GM21576 (cell line): ENCODE measurements at regions not wholly inside any gene's neighbourhood (a gene's known extent, or its start where the extent isn't known, plus 50 kb on each side); places are given as distances from the start of the nearest gene placed in this dataset.
"Not testable (repeated sequence)": the region's sequence is repeated elsewhere in the genome, so short reads cannot be mapped to it uniquely, and the experiment has no call there.

Source experiments
- ATAC-seq: cut with Tn5 transposase; IDR thresholded peaks from one replicate; pipeline ENCODE4 v1.9.1; 2021; ENCODE audit warnings: mild to moderate bottlenecking, moderate library complexity; ENCODE audit not compliant: unreplicated experiment

DNA sequence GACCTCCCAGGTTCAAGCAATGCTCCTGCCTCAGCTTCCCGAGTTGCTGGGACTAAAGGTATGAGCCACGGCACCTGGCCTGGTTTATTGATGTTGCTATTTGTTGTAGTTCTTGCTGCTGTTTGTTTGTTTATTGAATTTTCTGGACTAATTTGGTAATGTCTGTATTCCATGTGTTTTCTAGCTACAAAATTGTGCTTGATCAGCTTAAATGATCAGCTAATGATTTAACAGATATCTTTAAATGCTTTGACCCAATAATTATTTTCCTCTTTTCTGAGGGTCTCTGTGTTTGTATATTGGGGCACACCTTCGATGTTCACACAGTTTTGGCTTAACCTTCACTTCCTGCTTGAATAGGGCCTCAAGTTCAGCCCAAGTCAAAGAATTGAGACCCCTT lies 488.1 kb upstream of the HTR2C start:
- no peak for ATAC-seq

GRCh38 chrX:114087543-114087942 lies 496.3 kb upstream of the HTR2C start:
- ATAC-seq = no peak

GRCh38 chrX:114077773-114078172 lies 506.1 kb upstream of the HTR2C start:
- ATAC-seq = no peak

DNA sequence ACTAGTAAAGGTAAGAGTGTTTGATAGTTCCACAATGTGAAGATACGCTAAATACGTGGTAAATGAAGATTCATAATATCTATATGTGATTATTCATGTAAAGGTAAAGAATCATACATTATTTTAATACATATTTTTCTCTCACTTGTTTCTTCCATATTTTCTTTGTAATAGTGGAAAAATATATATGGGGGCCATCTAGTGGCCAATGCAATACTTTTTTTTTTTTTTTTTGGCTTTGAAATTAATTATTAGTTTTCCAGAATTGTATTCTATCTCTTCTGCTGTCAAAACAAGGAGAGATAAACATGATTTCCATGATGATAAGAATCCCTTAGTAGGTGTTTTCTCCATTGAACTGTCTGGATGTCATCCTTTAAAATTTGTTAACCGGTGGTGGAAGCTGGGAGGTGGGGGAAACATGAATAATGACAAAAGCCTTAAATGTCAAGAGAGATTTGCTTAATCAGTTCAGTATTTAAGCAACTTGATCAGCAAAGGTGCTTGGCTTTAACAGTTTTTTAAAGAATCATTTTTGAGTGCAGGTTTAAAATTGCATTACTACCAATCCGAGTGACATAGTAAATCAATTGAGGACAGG lies 508.7 kb upstream of the HTR2C start:
- no peak for ATAC-seq

DNA sequence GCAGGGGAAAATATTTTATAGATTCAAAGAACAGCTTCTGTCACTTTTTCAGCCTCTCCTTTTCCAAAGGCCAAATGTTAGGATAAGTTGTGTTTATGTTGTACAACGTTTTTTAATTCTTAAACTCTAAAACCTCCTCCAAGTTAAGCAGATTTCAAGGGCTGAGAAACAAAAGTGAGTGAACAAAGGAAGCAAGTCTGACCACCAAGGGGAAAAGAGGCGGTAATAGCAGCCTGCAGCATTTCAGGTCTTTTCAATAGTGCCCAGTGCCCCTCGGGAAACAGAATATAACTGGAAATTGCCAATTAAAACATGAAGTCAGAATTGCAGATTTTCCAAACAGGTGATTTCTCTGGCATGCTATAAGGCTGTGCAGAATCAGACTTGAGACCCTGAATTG lies 510.0 kb upstream of the HTR2C start:
- no peak for ATAC-seq

- ATAC-seq = no peak
These were observed 512.5 kb upstream of the HTR2C start for GRCh38 chrX:114071412-114071811.

- ATAC-seq = no peak
These were observed 518.2 kb upstream of the HTR2C start for GRCh38 chrX:114065577-114066223.

GRCh38 chrX:114061226-114061625 lies 522.7 kb upstream of the HTR2C start:
- no peak for ATAC-seq

- ATAC-seq = no peak
These were observed 524.9 kb upstream of the HTR2C start for GRCh38 chrX:114058988-114059418.

- ATAC-seq = not testable (repeated sequence)
These were observed 526.5 kb upstream of the HTR2C start for GRCh38 chrX:114057422-114057821.

GRCh38 chrX:114051667-114052315 lies 532.1 kb upstream of the HTR2C start:
- ATAC-seq = no peak

DNA sequence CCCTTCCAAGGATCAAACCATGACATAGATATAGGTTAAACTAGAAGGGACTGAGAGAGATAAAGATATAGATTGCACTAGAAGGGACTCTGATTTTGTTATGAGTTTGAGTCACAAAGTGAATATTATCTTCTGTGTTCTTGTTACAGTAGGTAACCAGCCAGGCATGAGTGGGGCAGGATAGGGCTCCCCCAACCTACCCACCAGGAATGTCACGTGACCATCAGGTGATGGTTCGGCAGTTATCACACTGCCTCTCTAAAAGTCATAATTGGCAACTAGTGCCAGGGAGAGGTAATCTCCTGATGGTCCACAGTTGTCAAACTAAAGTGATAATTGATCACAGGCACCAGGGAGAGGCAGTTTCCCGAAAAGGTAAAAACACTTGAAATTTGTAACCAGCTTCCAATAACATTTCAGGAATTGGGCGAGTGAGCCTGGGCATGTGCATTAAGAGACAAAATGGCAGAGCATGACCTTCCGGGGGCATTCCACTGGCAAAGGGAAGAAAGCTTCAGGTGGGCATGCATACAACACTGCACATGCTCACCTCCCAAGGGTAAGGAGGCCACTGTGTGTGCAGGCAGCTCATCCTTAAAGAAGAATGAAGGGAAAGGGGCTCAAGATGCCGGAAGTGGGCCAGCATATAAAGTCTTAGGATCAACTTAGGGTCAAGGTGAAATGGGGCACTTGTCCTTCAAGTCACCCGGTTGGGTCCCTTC lies 533.6 kb upstream of the HTR2C start:
- ATAC-seq = no peak

- ATAC-seq = no peak
These were observed 534.8 kb upstream of the HTR2C start for GRCh38 chrX:114049063-114049462.

DNA sequence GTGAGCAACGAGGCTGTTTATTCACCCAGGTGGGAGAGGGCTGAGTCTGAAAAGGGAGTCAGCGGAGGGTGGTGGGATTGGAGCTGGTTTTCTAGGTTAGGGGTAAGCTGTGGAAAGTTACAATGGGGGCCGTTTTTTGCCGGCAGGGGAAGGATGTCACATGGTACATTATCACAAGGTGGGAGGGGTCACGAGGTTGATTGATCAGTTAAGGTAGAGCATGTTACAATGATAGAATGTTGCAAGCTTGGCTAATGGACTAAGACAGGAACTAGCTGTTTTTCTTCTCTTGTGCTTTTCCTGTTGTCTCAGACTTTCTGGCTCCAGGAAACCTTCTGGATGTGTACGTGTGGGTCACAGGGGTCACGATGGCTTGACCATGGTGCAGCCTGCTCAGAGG lies 536.3 kb upstream of the HTR2C start:
- no peak for ATAC-seq

GRCh38 chrX:114046695-114047279 lies 537.1 kb upstream of the HTR2C start:
- ATAC-seq = no peak

DNA sequence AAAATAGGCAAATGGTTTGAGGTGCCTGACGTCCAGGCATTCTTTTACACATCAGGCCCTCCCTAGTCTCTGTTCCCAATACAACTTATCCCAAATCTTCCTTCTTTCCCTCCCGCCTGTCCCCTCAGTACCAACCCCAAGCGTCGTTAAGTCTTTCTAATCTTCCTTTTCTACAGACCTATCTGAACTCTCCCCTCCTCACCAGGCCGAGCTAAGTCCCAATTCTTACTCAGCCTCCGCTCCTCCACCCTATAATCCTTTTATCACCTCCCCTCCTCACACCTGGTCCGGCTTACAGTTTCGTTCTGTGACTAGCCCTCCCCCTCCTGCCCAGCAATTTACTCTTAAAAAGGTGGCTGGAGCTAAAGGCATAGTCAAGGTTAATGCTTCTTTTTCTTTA lies 542.4 kb upstream of the HTR2C start:
- ATAC-seq = not testable (repeated sequence)

DNA sequence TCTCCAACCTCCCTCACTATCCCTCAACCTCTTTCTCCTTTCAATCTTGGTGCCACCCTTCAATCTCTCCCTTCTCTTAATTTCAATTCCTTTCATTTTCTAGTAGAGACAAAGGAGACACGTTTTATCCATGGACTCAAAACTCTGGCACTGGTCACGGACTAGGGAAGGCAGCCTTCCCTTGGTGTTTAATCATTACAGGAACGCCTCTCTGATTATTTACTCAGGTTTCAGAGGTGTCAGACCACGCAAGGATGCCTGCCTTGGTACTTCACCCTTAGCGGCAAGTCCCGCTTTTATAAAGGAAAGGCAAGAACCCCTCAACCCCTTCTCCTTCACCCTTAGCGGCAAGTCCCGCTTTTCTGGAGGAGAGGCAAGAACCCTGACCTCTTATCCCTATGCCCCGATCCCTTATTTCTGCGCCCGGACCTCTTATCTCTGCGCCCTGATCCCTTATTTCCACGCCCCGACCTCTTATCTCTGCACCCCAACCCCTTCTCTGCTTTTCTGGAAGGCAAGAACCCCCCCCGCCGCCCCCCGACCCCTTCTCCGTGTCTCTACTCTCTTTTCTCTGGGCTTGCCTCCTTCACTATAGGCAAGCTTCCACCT lies 543.1 kb upstream of the HTR2C start:
- not testable (repeated sequence) for ATAC-seq

GRCh38 chrX:114040111-114040510 lies 543.8 kb upstream of the HTR2C start:
- ATAC-seq = not testable (repeated sequence)

DNA sequence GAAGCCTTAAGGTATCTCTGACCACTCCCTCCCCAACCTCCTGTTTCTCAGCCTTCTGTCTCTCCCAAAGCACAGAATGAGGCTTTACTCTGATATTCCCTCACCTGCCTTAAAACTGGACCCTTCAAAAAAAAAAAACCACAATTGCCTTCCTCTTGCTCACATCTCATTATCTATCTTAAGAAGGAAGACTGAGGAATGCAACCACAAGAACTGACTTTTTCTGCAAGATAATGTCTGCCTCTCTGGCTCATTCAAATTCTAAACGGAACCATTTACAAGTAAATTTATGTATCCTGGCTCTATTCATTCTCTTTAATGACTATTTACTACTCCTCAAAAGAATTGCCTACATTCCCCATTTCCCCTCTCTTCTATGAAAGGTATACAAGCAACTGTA lies 545.5 kb upstream of the HTR2C start:
- ATAC-seq = no peak

DNA sequence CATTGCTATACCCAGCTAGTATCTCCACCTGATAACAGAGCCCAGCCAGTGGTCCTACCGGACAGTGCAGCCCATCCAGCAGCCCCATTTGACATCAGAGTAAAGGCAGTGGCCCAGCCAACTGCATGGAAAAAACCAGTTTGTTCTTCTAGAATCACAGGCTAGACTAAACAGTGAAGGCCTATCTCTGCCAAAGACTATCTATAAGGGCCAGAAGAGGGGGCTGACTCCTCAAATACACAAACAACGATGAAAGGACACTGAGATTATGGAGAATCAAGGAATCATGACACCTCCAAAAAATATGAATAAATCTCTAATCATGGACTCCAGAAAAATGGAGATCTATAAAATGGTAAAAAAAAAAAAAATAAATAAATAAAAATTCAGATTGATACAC lies 546.4 kb upstream of the HTR2C start:
- no peak for ATAC-seq
